SU-DHL-6 (cell line): ENCODE measurements at regions not wholly inside any gene's neighbourhood (a gene's known extent, or its start where the extent isn't known, plus 50 kb on each side); places are given as distances from the start of the nearest gene placed in this dataset.

ENCODE experiments used
- H2AFZ ChIP-seq: fragments of 200-600 bp; sonication (generic); 2 replicates; pipeline ENCODE4 v1.6.1; 2014; ENCODE audit warnings: low read depth, mild to moderate bottlenecking, moderate library complexity, mixed read lengths, antibody characterized with exemption, low read length; ENCODE audit not compliant: severe bottlenecking
- H3F3A ChIP-seq: fragments of 200-600 bp; shearing (Covaris generic); 2 replicates; pipeline ENCODE4 v1.6.0; 2016; ENCODE audit warnings: antibody characterized with exemption, mild to moderate bottlenecking; ENCODE audit not compliant: insufficient read depth
- H3K27ac ChIP-seq: fragments of 200-600 bp; sonication (generic); 2 replicates; pipeline ENCODE4 v1.5.1; 2016; ENCODE audit warnings: low read depth, mild to moderate bottlenecking, low read length, moderate library complexity, mixed read lengths
- H3K27me3 ChIP-seq: fragments of 200-600 bp; sonication (generic), shearing (Covaris generic); 2 replicates; pipeline ENCODE4 v1.6.0; 2014; ENCODE audit warnings: mild to moderate bottlenecking, low read length
- H3K36me3 ChIP-seq: fragments of 200-600 bp; sonication (generic); 2 replicates; pipeline ENCODE4 v1.6.1; 2014; ENCODE audit warnings: mild to moderate bottlenecking, low read length, mixed read lengths
- H3K4me2 ChIP-seq: fragments of 300-600, 200-600 bp; shearing (Covaris generic), sonication (generic); 2 replicates; pipeline ENCODE4 v1.6.0; 2014; ENCODE audit warnings: low read length, low read depth, mild to moderate bottlenecking; ENCODE audit not compliant: poor library complexity, severe bottlenecking
- H3K4me3 ChIP-seq: fragments of 200-600 bp; sonication (generic); 2 replicates; pipeline ENCODE4 v1.5.1; 2014; ENCODE audit warnings: antibody characterized with exemption, low read length, mild to moderate bottlenecking, mixed read lengths; ENCODE audit not compliant: insufficient read depth, poor library complexity, severe bottlenecking
- H3K79me2 ChIP-seq: fragments of 200-600 bp; sonication (generic); 2 replicates; pipeline ENCODE4 v1.6.1; 2014; ENCODE audit warnings: mild to moderate bottlenecking, low read length, moderate library complexity; ENCODE audit not compliant: insufficient read depth
- H3K9ac ChIP-seq: fragments of 200-600 bp; sonication (generic); 2 replicates; pipeline ENCODE4 v1.7.0; 2014; ENCODE audit warnings: mild to moderate bottlenecking, low read length
- H3K9me2 ChIP-seq: fragments of 200-600 bp; sonication (generic); replicated peaks from 2 replicates; pipeline ENCODE4 v1.6.1; 2014; ENCODE audit warnings: low read length; ENCODE audit not compliant: insufficient read depth
- H3K9me3 ChIP-seq: fragments of 200-600 bp; sonication (generic); 2 replicates; pipeline ENCODE4 v1.6.1; 2014; ENCODE audit warnings: low read length, mixed read lengths; ENCODE audit not compliant: insufficient read depth
- H4K20me1 ChIP-seq: fragments of 200-600 bp; sonication (generic); 2 replicates; pipeline ENCODE4 v1.6.1; 2014; ENCODE audit warnings: low read depth, mild to moderate bottlenecking, antibody characterized with exemption, low read length, moderate library complexity, mixed read lengths
- CTCF ChIP-seq: fragments of 200-600 bp; sonication (generic); IDR thresholded peaks from one replicate; pipeline ENCODE4 v1.5.1; 2017; ENCODE audit warnings: antibody characterized with exemption, mild to moderate bottlenecking, low read length, moderate library complexity; ENCODE audit not compliant: insufficient read depth, poor library complexity, severe bottlenecking
- EZH2phosphoT487 ChIP-seq: fragments of 200-600 bp; sonication (generic), shearing (Covaris generic); conservative IDR thresholded peaks from 2 replicates; pipeline ENCODE4 v1.6.1; 2018; ENCODE audit warnings: mild to moderate bottlenecking, antibody characterized with exemption, low read length, moderate library complexity, mixed read lengths

- no peaks in the 10 kb centered on the region for H3F3A ChIP-seq
- H3K79me2 ChIP-seq = no peaks in the 10 kb centered on the region
- H3K9me3 ChIP-seq = no peaks in the 10 kb centered on the region
- H3K9me2 ChIP-seq = no peaks in the 10 kb centered on the region
- H3K27me3 ChIP-seq = no peaks in the 10 kb centered on the region
- H3K36me3 ChIP-seq = no peaks in the 10 kb centered on the region
- no peak overlapping the region for H3K4me3 ChIP-seq
- TF ChIP-seq EZH2phosphoT487 (no peak), CTCF (no peak)
- H4K20me1 ChIP-seq = no peaks in the 10 kb centered on the region
- H3K27ac ChIP-seq = no peak overlapping the region
- no peak overlapping the region for H3K4me2 ChIP-seq
- H3K9ac ChIP-seq = no peak overlapping the region
- H2AFZ ChIP-seq = no peak overlapping the region
Measured at GRCh38 chr2:19250906-19251305, 107.5 kb downstream of the OSR1 start.

- Histone ChIP-seq H2AFZ (no peak overlapping the region), H3K79me2 (no peaks in the 10 kb centered on the region), H4K20me1 (no peaks in the 10 kb centered on the region), H3K27me3 (no peaks in the 10 kb centered on the region), H3K4me2 (no peak overlapping the region), H3K9me3 (no peaks in the 10 kb centered on the region), H3K36me3 (no peaks in the 10 kb centered on the region), H3K9ac (no peak overlapping the region), H3K9me2 (no peaks in the 10 kb centered on the region), H3K27ac (no peak overlapping the region), H3F3A (no peaks in the 10 kb centered on the region), H3K4me3 (no peak overlapping the region)
- TF ChIP-seq CTCF (no peak), EZH2phosphoT487 (no peak)
Measured at GRCh38 chr2:19247186-19247585, 111.2 kb downstream of the OSR1 start.

- H3K9ac ChIP-seq = no peak overlapping the region
- H3K4me2 ChIP-seq = no peak overlapping the region
- no peak overlapping the region for H3K27ac ChIP-seq
- no peaks in the 10 kb centered on the region for H3K36me3 ChIP-seq
- no peaks in the 10 kb centered on the region for H3K9me3 ChIP-seq
- no peaks in the 10 kb centered on the region for H3K9me2 ChIP-seq
- TF ChIP-seq EZH2phosphoT487 (no peak), CTCF (no peak)
- H3K79me2 ChIP-seq = no peaks in the 10 kb centered on the region
- no peaks in the 10 kb centered on the region for H3K27me3 ChIP-seq
- H2AFZ ChIP-seq = no peak overlapping the region
- no peaks in the 10 kb centered on the region for H3F3A ChIP-seq
- no peak overlapping the region for H3K4me3 ChIP-seq
- no peaks in the 10 kb centered on the region for H4K20me1 ChIP-seq
Measured at GRCh38 chr2:19246496-19246895, 111.9 kb downstream of the OSR1 start.
